ENCODE measurements at regions not wholly inside any gene's neighbourhood (a gene's known extent, or its start where the extent isn't known, plus 50 kb on each side); places are given as distances from the start of the nearest gene placed in this dataset.

DNA sequence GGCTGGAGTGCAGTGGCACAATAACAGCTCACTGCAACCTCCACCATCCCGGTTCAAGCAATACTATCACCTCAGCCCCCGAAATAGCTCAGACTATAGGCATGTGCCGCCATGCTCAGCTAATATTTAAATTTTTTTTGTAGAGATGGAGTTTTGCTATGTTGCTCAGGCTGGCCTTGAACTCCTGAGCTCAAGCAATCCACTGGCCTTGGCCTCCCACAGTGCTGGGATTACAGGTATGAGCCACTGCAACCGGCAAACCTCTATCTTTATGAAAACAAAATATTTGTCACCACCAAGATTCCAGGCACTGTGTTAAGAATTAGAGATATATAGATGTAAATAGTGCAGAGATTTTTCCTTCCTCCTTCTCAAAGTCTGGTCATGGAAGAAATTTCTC is 232.5 kb downstream of the ANKRD50 start:
- TF ChIP-seq, protein P1, sequence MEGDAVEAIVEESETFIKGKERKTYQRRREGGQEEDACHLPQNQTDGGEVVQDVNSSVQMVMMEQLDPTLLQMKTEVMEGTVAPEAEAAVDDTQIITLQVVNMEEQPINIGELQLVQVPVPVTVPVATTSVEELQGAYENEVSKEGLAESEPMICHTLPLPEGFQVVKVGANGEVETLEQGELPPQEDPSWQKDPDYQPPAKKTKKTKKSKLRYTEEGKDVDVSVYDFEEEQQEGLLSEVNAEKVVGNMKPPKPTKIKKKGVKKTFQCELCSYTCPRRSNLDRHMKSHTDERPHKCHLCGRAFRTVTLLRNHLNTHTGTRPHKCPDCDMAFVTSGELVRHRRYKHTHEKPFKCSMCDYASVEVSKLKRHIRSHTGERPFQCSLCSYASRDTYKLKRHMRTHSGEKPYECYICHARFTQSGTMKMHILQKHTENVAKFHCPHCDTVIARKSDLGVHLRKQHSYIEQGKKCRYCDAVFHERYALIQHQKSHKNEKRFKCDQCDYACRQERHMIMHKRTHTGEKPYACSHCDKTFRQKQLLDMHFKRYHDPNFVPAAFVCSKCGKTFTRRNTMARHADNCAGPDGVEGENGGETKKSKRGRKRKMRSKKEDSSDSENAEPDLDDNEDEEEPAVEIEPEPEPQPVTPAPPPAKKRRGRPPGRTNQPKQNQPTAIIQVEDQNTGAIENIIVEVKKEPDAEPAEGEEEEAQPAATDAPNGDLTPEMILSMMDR (IDR thresholded peaks at IDR 0.05; ENCODE audit: control extremely low read depth, extremely low read depth, low read depth, missing control alignments), result no peak
- ChIA-PET POLR2A (no interaction called here), CTCF (no interaction called here)
- DNase-seq (ENCODE audit: extremely low spot score), result no peak

DNA sequence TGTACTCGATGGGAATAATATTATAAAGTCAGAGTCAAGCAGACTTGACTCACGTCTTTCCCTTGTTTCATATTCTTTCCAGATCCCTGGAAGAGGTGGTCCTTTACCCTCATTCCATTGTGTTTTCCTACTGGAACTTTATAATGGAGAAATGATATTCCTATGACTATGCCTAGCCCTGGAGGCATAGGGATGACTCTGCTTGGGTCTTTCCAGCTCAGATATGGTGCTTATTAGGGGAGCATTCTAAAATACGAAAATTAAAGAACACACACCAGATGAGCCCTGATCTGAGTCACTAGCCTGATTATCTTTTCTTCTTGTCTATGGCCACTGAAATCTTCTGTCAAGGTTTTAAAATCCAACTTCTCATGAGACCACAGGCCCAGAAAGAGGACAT is 231.4 kb downstream of the ANKRD50 start:
- no peak for DNase-seq (ENCODE audit: extremely low spot score)
- POLR2A ChIA-PET, result no interaction called here
- CTCF ChIA-PET, result no interaction called here
- TF ChIP-seq, protein P1 (IDR thresholded peaks at IDR 0.05; ENCODE audit: control extremely low read depth, extremely low read depth, low read depth, missing control alignments), result no peak

DNA sequence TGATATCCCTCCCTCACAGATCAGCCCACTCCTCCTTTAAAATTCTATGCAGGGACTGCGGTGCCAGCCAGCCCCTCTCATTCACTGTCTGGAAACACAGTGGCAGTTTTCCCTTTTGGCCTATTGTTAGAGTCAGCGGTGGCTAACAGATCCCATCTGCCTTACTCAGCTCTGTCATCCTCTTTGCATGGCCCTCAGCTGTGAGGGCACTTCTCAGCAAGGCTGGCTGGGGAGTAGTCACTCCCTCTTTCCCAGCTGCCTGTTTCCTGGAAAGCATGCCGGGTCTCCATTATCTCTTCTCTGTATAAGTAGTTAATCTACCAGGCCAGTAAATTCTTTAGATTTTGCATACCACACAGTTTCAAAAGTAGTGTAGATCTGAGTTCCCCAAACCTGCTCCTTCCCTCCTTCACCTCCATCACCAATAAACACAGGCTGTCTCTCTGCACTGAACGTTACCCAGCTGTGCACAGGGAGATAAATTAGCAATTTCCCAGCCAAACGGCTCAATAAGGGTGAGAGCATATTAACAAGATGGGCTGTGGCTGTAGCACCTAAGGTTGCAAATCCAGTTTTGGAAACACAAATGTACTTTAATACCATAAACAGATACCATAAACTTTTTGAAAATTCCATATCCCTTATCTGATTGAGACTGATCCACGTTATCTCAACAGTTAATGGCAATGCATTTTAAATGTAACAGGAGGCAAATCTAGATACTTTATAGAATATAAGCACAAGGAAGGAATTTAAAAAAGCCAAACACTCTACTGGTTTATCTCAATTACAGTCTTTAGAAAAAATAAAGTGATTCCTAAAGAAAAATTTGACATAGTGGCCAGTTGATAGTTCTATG is 229.3 kb downstream of the ANKRD50 start:
- TF ChIP-seq, protein P1 (IDR thresholded peaks at IDR 0.05; ENCODE audit: control extremely low read depth, extremely low read depth, low read depth, missing control alignments), result no peak
- POLR2A ChIA-PET, result no interaction called here
- CTCF ChIA-PET, result no interaction called here
- no peak for DNase-seq (ENCODE audit: extremely low spot score)

DNA sequence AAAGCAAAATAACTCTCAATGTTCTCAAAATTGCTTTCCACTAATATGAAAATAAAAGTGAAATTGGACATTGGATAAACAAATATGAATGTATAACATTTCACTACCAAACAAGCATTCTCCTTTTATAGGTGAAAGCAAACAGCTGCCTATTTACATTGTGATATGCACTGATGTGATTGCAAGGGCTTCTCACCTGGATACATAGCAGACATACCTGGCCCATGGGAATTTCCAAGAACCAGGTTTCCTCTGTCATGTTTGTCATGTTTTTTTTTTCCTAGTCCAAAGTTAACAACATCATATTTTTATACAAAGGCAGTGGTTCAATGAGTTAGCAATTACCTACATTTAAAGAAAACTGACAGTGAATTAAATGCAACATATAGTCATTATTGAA is 228.5 kb downstream of the ANKRD50 start:
- ChIA-PET POLR2A (no interaction called here), CTCF (no interaction called here)
- DNase-seq (ENCODE audit: extremely low spot score), result no peak
- TF ChIP-seq, protein P1 (IDR thresholded peaks at IDR 0.05; ENCODE audit: control extremely low read depth, extremely low read depth, low read depth, missing control alignments), result no peak

DNA sequence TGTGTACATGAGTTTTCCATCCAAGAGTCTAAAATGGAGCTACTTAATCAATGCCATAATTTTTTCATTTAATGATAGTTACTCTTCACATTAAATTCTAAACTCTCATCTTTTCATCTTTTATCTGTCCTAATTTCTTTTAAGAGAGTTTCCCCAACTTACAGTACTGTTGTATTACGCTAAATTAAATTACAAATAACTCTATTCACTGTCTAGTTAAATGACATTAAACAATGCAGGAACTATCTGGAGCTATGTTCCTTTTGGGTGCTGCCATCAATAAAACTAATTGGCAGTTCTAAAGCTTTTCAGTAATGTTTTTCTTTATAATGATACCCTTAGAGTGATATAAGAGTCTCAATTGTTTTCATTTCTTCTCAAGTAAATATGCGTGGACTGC is 227.6 kb downstream of the ANKRD50 start:
- ChIA-PET POLR2A (no interaction called here), CTCF (no interaction called here)
- no peak for DNase-seq (ENCODE audit: extremely low spot score)
- TF ChIP-seq, protein P1 (IDR thresholded peaks at IDR 0.05; ENCODE audit: control extremely low read depth, extremely low read depth, low read depth, missing control alignments), result no peak

DNA sequence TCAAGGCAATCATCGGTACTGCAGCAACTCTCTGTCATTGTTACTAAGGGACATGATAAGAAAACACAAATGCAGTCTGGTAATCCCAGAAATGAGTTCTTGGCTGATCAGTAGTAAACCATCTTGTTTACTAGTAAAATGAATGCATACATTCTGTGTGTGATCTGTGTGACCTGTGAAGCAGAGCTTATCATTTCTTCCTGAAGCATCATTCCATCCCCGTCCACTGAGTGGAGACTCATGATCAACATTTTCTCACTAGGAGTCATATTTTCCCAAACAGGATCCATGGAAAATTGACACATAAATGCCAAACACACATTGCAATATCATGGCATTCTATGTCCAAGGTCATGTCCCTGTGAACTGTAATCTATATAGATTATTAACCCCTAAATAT is 226.1 kb downstream of the ANKRD50 start:
- CTCF ChIA-PET, result no interaction called here
- TF ChIP-seq, protein P1 (IDR thresholded peaks at IDR 0.05; ENCODE audit: control extremely low read depth, extremely low read depth, low read depth, missing control alignments), result no peak
- POLR2A ChIA-PET, result no interaction called here

More for the DNA sequence above, 226.1 kb downstream of the ANKRD50 start:
- no peak for DNase-seq (ENCODE audit: extremely low spot score)
